ENCODE measurements at regions not wholly inside any gene's neighbourhood (a gene's known extent, or its start where the extent isn't known, plus 50 kb on each side); places are given as distances from the start of the nearest gene placed in this dataset.

GRCh38 chr2:8495189-8495989, 186.5 kb upstream of the ID2 start:
- ATAC-seq (ENCODE audit: low read depth) (no peak), DNase-seq (no peak)
- CTCF ChIA-PET: no interaction called here
- H3K4me3 Mint-ChIP-seq: no peak overlapping the region
- no peaks in the 10 kb centered on the region for H3K9me3 Mint-ChIP-seq
- H3K27ac Mint-ChIP-seq: no peak overlapping the region
- H3K4me1 Mint-ChIP-seq: no peaks in the 10 kb centered on the region
- H3K27me3 Mint-ChIP-seq: peaks cover 75% of the 10 kb centered on the region
- POLR2A ChIA-PET: no interaction called here
- TF ChIP-seq CTCF (IDR thresholded peaks at IDR 0.05): no peak
- H3K36me3 Mint-ChIP-seq (ENCODE audit: low read depth): no peaks in the 10 kb centered on the region
- intact Hi-C loops (cut with micrococcal nuclease): no loop called here

GRCh38 chr2:8496079-8496478, 185.8 kb upstream of the ID2 start:
- no peak overlapping the region for H3K4me3 Mint-ChIP-seq
- no peaks in the 10 kb centered on the region for H3K4me1 Mint-ChIP-seq
- H3K36me3 Mint-ChIP-seq (ENCODE audit: low read depth): no peaks in the 10 kb centered on the region
- peaks cover 74% of the 10 kb centered on the region for H3K27me3 Mint-ChIP-seq
- intact Hi-C loops (cut with micrococcal nuclease): no loop called here
- ChIA-PET POLR2A (no interaction called here), CTCF (no interaction called here)
- no peak overlapping the region for H3K27ac Mint-ChIP-seq
- ATAC-seq (ENCODE audit: low read depth) (no peak), DNase-seq (no peak)
- no peaks in the 10 kb centered on the region for H3K9me3 Mint-ChIP-seq
- no peak for TF ChIP-seq CTCF (IDR thresholded peaks at IDR 0.05)

GRCh38 chr2:8496617-8497016, 185.2 kb upstream of the ID2 start:
- TF ChIP-seq CTCF (IDR thresholded peaks at IDR 0.05): no peak
- no peak overlapping the region for H3K27ac Mint-ChIP-seq
- POLR2A ChIA-PET: no interaction called here

GRCh38 chr2:8498994-8499393, 182.9 kb upstream of the ID2 start:
- Mint-ChIP-seq H3K4me3 (no peak overlapping the region), H3K27me3 (peaks cover 62% of the 10 kb centered on the region), H3K9me3 (no peaks in the 10 kb centered on the region), H3K4me1 (no peaks in the 10 kb centered on the region), H3K36me3 (ENCODE audit: low read depth) (no peaks in the 10 kb centered on the region), H3K27ac (no peak overlapping the region)
- POLR2A ChIA-PET: no interaction called here
- no peak for TF ChIP-seq CTCF (IDR thresholded peaks at IDR 0.05)
- ATAC-seq (ENCODE audit: low read depth) (no peak), DNase-seq (no peak)
- intact Hi-C loops (cut with micrococcal nuclease): no loop called here
- CTCF ChIA-PET: no interaction called here

More at GRCh38 chr2:8496617-8497016, 185.2 kb upstream of the ID2 start:
- Mint-ChIP-seq H3K4me1 (no peaks in the 10 kb centered on the region), H3K4me3 (no peak overlapping the region), H3K9me3 (no peaks in the 10 kb centered on the region), H3K36me3 (ENCODE audit: low read depth) (no peaks in the 10 kb centered on the region), H3K27me3 (peaks cover 69% of the 10 kb centered on the region)
- no peak for ATAC-seq (ENCODE audit: low read depth)
- DNase-seq: no peak
- CTCF ChIA-PET: no interaction called here
- intact Hi-C loops (cut with micrococcal nuclease): no loop called here

GRCh38 chr2:8500124-8501054, 181.5 kb upstream of the ID2 start:
- Mint-ChIP-seq H3K9me3 (no peaks in the 10 kb centered on the region), H3K36me3 (ENCODE audit: low read depth) (no peaks in the 10 kb centered on the region), H3K4me1 (no peaks in the 10 kb centered on the region), H3K27me3 (peaks cover 55% of the 10 kb centered on the region), H3K27ac (no peak overlapping the region), H3K4me3 (no peak overlapping the region)
- intact Hi-C loops (cut with micrococcal nuclease): no loop called here
- CTCF ChIA-PET: no interaction called here
- no peak for DNase-seq
- ATAC-seq (ENCODE audit: low read depth): no peak
- TF ChIP-seq CTCF (IDR thresholded peaks at IDR 0.05): no peak
- POLR2A ChIA-PET: no interaction called here

Measured in activated B cell treated with CpG ODN at 0.5 μM for 24 hours (primary cell).